Activated CD8-positive, alpha-beta memory T cell treated with anti-CD3 and anti-CD28 coated beads for 24 hours (primary cell): ENCODE measurements at regions not wholly inside any gene's neighbourhood (a gene's known extent, or its start where the extent isn't known, plus 50 kb on each side); places are given as distances from the start of the nearest gene placed in this dataset.
"Not testable (repeated sequence)": the region's sequence is repeated elsewhere in the genome, so short reads cannot be mapped to it uniquely, and the experiment has no call there.

Experiments
- DNase-seq: peaks from one replicate; pipeline ENCODE4 v3.0.0-alpha.2; 2020

DNA sequence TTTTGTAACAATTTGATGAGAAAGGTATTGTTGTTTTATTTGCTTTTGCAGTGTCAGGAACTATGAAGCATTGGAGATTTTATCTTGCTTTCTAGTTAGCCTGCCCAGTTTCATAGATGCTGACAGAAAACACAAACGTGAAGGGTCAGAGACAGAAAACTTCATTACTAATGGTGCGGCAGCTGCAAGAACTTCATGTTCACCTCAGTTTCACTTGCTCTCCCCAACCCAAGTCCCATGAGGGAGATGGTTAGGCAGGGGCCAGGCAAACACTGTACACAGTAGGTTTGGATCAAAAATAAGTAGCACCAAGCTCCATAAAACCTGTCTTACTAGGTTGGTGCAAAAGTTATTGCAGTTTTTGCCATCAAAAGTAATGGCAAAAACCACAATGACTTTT is 550.2 kb upstream of the MIR17HG start:
- no peak for DNase-seq

DNA sequence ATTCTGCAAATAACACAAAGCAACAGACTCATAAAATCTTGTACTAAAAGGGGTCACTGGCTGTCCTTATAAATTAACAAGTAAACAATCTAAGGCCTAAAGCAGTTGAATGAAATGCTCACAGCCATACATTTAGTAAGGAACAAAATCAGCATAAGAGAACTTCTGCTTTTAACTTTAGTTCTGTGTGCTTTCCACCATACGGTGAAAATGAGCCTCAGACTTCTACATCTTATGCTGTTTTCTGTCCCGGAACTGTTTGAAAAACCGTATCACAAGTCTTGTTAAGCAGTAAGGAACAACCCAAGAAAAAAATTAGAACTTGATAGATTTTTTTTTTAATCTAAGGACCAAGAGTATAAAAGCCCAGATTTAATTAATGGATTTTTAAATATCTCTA is 549.1 kb upstream of the MIR17HG start:
- no peak for DNase-seq

DNA sequence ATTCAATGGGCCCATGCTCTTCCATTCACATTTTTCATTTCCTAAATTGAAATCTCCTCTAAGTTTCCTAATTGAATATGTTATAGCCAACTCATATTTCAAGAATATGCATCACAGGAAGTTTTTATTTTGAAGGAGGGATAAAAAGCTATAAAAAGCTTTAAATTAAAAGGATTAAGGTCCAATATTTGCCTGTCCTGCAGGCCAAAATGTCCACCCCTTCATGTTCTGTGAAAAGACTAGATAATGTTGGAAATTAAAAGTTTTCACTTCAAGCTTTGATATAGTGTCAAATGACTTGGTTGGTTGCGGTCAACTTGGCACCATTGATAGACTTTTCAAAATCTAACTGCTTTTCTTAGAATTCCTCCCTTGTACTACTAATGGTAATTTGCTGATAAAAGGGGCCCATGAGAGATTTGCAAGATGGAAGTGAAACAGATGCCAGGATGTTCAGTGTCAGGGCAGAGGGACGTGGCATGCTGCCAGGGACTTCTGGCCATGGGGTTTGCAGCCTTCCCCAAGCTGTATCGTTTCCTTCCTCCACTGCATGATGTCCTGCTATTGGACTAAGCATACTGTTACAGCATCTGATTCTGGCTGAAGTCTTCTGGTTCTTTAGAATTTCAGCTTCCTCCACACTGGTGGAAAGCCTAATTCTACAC is 547.3 kb upstream of the MIR17HG start:
- DNase-seq = no peak

DNA sequence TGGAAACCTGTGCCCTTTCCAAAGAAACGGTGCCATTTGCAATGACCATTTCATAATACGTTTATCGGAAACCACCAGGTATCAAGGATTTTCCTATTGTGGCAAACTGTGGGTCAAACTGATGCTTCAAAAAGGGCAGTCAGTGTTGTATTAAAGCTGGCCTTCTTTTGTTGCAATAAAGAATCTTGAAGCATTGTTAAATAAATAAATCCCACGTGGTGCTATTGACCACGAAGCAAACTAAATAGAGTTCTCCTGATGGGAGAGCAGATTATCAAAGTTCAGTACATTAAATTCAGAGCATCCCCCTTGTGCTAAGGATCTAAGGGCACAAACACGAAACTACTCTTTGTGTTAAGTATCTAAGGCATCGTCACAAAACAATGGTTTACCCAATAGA is 545.9 kb upstream of the MIR17HG start:
- DNase-seq = no peak

DNA sequence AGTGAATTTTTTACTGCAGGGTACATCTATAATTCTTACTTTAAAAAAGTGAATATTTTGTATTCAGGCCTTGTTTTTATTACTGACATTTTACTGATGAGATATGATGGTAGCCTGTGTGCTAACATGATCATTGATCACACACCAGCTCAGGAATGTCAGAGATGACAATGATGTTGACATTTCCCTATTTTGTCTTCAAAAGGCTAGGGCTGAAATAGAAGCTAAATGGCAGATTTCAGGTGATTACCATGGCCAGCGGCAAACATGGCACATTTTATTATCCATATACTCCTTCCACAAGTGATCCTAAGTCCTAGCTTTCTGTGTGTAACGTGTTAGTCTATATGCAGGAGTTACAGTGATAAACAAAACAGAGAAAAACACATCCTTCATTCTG is 544.3 kb upstream of the MIR17HG start:
- no peak for DNase-seq

DNA sequence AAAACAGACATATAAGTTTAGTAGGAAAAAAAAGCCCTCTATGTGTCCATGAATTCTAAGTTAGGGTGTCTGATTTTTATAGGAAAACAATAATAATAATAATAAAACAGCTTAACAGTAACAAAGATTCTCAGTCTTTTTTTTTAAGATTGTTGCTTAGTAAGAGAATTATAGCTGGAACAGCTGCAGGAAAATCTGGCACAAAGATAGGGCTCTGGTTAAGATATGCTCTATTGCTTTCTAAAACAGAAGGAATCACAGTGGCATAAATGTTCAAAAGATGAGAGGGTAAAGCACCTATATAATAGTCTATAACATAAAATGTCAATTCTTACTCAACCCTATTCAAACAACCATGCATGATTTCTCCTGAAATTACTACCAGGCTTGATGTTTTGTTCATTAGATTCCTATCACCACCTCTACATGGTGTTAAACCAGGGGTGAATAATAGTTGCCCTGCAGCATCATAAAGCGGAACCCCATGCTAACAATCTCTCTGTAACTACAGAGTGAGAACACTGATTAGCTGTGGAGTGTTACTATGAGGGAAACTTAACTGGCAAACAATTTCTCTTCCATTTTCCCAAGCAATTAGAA is 541.4 kb upstream of the MIR17HG start:
- DNase-seq = no peak

DNA sequence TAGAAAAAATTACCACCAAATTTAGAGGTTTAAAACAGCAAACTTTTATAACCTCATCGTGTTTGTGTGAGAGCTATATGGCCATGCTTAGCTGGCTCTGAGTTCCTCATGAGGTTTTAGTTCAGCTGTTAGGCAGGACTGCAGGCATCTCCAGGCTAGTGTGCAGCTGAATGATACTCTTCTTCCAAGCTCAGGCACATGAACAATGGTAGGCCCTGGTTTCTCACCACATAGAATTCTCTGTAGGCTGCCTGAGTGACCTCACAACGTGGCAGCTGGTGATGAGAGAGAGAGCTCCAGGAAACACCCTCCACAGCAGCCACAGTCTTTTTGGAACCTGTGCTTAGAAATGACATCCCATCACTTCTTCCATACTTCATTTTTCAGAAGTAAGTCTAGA is 540.6 kb upstream of the MIR17HG start:
- no peak for DNase-seq

DNA sequence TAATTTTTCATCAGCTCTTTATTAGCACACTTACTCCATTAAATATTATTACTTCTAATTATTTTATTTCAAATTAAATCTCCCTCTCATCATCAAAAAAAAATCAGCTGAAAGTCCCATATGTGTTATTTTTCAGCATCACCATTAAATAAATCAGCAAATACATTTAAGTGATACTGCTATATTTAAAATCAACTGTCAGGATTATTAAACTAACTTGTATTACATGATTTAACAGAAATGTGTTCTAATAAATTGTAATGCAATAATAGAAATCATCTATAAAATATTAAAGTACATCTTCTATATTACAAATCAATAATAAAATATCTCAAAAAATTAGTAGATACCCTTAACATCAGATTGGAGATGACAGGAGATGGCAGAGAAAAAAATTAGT is 538.6 kb upstream of the MIR17HG start:
- DNase-seq = no peak

DNA sequence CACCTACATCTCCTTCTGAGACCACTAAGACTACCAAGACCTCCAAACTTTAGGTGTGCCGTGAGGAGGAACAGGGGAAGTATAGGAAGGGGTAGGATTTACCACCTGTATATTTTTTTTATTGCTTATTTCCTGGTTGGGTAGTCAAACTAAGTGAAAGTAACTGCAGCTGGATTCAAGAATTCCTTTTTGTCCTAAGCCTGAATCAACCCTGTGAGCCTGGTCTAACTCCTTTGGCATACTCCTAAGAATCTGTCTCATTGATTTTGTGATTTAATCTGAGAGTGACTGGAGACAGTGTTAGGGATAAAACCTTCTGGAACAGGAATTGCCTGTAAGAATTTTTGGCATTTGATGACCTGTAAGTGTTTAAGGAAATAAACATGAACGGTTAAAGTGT is 523.5 kb upstream of the MIR17HG start:
- DNase-seq = no peak

DNA sequence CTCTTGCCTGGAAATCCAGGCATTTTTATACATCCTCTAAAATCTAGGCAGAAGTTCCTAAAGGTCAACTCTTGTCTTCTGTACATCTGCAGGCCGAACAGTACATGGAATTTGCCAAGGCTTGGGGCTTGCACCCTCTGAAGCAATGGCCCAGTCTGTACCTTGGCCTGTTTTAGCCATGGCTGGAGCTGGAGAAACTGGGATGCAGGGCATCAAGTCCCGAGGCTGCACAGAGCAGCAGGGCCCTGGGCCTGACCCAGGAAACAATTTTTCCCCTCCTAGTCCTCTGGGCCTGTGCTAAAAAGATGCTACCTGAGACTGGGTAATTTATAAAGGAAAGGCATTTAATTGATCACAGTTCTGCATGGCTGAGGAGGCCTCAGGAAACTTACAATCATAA is 520.8 kb upstream of the MIR17HG start:
- no peak for DNase-seq

DNA sequence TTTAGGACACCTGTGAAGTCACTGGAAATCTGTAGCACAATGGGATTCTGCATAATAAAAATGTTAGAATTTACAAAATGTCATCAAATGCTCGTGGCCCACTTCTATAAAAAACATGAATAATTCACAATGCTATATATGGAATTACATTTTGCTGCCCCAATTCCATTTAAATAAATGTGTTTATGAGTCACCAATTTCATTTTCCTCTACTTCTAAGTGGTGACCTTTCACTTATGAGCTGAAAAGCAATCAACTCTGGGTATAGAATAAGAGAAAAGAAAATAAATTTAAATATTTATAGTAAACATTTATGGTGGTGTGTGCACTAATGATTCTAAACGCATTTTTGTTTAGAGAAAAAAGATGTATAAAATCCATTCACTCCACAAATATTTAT is 516.7 kb upstream of the MIR17HG start:
- no peak for DNase-seq

DNA sequence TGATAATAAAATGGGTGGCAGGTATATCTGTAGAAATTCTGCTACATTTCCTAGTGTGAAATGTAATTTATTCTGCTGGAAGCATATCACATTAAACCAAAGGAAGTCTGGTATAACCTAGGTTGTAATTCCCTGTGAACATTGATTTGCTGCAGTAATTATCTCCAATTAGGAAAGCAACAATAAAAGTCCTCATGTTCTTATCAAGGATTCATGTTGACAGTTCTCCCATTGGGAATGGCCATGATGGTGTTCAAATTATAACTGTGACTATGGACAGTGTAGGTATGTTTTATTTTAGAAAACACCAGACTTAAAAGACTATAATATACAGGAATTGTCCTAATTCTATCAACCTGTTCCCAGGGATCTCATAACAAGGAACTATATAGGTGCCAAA is 513.5 kb upstream of the MIR17HG start:
- no peak for DNase-seq

DNA sequence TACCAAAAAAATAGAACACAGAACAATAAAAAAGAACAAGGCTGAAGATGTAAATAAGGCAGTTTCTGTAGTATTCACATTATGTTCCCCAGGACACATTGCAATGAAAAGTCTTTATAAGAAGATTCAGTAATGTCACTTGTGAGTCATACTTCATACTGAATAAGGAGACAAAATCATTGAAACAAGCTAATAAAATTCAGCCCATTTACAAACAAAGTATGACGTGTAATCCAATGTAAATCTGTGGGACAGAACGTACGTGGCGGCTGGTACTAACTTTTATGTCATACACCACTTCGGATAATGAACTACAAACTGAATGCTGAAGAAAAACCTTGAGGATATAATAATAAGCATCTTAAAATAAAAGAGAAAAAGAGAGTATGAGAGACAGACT is 512.8 kb upstream of the MIR17HG start:
- DNase-seq = no peak

DNA sequence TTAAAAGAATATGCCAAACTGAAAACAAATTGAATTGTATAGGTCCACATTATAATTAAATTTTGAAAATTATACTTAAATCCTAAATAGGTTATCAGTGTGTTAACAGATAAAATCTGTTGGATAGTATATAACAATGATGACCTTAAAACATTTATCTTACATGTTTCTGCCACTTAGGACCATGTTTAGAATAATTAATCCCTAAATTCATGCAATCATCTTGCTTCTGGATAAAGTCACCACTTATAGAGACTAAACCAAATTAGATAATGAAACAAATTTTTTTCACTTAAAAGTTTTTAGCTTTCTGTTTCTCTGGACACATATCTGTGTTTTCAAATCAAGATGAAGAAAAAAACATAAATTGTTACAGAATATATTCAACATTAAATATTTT is 511.7 kb upstream of the MIR17HG start:
- no peak for DNase-seq

DNA sequence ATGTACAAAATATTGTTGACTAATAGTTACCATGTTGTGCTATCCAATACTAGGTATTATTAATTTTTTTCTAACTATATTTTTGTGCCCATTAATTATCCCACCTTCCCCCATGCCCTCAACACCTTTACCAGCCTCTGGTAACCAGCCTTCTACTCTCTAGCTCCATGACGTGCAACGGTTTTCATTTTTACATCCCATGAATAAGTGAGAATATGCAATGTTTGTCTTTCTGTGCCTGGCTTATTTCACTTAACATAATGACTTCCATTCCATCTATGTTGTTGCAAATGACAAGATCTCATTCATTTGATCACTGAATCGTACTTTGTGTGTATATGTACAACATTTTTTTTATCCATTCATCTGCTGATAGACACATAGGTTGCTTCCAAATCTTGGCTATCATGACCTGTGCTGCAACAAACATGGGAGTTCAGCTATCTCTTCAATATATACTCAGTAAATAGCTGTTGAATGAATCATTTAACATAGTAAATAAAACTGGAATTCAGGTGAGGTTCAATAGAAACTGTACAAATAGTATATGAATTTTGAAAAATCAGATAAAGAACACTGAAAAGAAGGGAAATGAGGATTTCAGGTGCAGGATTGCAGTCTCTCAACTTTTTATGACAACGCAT is 509.0 kb upstream of the MIR17HG start:
- DNase-seq = no peak

DNA sequence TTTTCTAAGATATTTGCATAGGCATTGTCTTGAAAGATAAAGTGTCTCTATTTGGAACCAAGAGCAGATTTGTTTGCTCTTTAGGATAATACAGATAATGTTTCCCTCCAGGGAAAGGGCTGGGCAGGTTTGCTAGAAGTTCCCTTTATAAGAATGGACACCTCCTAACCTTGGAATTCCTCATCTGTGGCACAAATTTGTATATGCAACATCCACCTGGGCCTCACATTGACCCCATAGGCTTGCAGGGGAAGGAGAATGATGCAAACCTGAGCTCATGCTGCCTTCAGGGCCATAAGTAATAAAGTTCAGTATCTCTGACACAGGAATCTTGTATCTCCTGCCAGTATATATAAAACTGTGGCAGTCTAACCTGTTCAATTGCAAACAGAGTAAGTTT is 508.4 kb upstream of the MIR17HG start:
- no peak for DNase-seq

DNA sequence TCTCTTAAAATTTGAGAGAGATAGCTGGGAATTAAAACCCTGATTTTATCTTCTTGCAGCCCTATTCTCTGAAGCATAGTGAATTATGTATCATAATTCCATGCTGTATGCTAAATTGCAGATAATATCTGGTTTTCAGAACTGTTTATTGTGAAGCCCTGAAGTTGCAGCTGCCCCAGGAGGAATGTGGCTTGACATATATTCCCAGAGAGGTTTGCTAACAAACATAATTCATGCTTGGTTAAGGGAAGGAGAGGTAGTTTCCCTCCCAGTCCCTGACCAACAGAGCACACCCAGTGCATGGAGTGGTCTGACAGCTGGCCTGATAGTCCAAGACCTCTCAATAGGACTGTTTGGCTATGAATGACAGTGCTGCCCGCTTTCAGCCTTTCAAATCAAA is 500.6 kb upstream of the MIR17HG start:
- no peak for DNase-seq

DNA sequence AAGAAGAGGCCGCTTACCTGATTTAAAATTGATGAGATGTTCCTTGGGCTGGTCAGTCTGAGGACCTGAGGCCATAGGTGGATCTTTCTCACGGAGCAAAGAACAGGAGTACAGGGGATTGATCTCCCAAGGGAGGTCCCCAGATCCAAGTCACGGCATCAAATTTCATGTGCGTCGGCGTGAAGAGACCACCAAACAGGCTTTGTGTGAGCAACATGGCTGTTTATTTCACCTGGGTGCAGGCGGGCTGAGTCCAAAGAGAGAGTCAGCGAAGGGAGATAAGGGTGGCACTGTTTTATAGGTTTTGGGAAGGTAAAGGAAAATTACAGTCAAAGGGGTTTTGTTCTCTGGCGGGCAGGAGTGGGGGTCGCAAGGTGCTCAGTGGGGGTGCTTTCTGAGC is 493.8 kb upstream of the MIR17HG start:
- not testable (repeated sequence) for DNase-seq

DNA sequence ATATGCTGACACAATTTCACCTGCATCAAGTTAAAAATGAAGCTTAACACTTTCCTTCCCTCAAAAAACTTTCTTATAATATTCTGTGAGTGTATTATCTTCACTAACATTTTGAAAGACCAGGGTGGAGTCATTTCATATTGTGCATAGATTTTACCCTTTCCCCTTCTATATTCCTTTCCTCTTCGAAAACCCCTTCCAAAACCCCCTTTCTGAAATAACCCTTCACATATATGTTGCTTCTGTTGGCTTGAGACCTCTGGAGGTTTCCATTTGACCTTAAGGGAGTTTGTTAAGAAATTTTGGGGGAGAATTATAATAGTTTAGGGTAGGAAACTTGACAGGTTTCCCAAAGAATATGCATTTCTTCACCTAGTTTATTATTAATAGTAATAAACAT is 489.6 kb upstream of the MIR17HG start:
- DNase-seq = no peak

DNA sequence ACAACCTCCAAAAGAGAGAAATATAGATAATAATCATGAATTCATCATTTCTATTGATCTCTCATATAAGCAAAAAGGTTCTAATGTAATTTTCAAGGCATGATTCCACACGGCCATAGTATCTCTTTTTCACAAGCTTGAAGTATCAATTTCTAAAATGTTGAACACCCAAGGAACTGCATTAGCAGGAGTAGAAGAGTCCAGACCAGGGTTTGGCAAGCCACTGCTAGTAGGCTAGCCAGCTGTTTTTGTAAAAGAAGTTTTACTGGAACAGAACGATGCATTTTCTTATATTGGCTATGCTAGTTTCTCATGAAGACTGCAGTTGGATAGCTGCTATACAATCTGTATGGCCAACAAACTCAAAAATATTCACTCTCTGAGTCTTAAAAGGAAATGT is 481.5 kb upstream of the MIR17HG start:
- no peak for DNase-seq

DNA sequence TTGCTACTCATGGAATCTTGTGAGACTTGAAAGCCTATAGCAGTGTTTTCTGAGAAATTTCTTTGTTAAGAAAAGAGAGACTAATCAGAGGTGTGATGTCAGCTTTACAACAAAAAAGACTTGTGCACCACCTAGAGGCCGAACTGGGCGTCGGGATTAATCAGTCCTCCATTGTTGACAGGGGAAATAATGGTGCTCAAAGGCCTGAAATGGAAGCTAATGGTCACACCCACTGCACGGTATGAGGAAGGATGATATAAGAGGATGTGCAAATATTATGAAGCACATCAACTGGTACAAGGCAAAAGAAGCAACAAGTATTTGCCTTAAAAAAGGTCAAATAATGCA is 480.2 kb upstream of the MIR17HG start:
- no peak for DNase-seq

DNA sequence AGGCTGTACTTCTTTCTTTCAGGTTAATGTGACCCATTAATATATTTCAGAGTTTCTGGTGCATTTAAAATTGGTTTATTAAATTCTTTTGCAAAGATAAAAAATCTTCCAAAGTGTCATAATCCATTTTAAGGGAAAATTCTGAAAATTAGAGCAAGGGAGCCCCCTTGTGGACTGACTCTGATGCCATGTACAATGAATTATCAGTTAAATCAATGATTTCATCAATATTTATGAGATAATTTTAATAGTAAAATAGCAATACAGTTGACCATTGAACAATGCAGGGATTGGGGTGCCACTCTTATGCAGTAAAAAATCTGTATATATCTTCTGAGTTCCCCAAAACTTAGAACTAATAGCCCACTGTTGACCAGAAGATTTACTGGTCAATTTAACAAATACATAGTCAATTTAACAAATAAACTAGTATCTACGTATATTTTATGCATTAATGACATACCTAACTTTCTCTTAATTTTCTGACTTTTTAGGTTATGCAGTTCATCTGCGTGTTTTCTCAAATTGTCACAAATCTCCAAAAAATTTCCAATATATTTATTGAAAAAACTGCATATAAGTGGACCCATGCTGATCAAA is 479.1 kb upstream of the MIR17HG start:
- DNase-seq = no peak

DNA sequence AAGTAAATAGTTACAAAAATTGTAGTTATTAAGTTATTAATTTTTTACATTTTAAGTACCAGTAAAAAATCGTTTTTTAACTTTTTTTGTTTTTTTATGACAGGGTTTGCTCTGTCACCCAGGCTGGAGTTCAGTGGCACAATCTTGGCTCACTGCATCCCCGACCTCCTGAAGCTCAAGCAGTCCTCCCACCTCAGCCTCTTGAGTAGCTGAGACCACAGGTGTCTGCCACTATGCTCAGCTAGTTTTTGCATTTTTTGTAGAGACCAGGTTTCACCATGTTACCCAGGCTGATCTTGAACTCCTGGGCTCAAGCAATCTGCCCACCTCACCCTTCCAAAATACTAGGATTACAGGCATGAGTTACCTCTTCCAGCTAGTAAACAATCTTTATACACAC is 477.9 kb upstream of the MIR17HG start:
- no peak for DNase-seq

DNA sequence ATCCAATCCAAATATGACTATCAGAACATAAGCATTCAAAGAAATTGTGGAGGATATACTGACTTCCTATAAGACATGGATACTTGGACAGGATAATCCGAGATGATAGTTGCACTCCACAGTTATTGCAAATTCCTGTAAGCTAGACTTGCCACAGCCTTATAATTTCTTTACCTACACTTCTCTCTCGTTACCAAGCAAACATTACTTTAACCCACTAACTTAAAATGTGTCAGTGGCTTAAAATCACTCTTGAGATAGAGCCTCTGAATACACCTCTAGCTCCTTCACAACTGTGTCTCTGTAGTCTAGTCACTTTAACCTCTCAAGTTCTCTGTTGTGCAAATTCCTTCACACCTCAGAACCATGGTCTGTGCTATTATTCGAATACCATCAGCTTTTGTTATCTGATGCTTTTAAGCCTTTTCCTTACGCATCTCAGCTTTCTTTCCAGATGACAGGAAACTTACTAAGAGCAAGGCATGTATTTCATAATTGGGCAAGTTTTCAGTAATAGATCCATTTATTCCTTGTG is 474.9 kb upstream of the MIR17HG start:
- no peak for DNase-seq
